ENCODE measurements at regions not wholly inside any gene's neighbourhood (a gene's known extent, or its start where the extent isn't known, plus 50 kb on each side); places are given as distances from the start of the nearest gene placed in this dataset.
"Not testable (repeated sequence)": the region's sequence is repeated elsewhere in the genome, so short reads cannot be mapped to it uniquely, and the experiment has no call there.

DNA sequence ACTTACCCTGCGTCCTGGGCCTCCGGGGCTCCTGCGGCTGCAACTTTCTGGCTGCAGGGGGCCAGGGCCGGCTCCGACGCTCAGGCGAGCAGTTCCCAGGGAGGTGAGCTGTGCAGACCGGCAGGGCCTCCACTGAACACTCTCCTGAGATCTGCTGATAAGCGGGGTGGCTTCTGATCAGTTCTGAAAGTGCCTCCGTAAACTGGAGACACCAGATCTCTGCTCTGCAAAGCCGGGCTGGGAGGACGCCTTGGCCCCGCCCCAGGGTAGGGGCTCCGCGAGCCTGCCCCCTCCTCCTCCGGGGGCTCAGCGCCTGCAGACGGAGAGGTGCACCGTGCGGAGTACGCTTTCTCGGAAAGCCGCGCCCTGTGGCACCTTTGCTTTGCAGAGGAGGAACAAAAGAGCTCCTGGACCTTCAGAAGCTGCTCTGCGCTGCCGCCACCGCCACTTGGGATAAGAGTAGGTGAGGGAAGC lies 141.3 kb upstream of the VKORC1L1 start:
- peak; percentile 23 for DNase-seq (ENCODE audit: low read depth)
- TF ChIP-seq, protein P1, sequence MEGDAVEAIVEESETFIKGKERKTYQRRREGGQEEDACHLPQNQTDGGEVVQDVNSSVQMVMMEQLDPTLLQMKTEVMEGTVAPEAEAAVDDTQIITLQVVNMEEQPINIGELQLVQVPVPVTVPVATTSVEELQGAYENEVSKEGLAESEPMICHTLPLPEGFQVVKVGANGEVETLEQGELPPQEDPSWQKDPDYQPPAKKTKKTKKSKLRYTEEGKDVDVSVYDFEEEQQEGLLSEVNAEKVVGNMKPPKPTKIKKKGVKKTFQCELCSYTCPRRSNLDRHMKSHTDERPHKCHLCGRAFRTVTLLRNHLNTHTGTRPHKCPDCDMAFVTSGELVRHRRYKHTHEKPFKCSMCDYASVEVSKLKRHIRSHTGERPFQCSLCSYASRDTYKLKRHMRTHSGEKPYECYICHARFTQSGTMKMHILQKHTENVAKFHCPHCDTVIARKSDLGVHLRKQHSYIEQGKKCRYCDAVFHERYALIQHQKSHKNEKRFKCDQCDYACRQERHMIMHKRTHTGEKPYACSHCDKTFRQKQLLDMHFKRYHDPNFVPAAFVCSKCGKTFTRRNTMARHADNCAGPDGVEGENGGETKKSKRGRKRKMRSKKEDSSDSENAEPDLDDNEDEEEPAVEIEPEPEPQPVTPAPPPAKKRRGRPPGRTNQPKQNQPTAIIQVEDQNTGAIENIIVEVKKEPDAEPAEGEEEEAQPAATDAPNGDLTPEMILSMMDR (IDR thresholded peaks at IDR 0.05; ENCODE audit: insufficient read depth, low read depth, low read length), result peak; percentile 47
- peak overlapping the region; percentile 45 for H3K4me3 ChIP-seq (ENCODE audit: low read depth, low read length)

DNA sequence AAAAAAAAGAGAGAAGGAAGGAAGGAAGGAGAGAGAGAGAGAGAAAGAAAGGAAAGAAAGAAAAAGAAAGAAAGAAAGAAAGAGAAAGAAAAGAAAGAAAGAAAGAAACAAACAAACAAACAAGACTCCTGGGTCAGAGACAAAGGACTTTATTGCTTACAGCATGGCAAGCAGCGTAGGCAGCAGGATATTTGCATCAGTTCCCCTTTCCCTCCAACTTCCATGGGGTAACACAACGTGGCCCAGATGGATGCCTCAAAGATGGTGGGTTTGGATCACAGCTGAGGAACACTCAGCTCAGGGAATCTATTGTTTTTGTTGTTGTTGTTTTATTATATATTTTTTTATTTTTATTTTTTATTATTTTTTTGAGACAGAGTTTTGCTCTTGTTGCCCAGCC lies 128.5 kb upstream of the VKORC1L1 start:
- no peak overlapping the region for H3K4me3 ChIP-seq (ENCODE audit: low read depth, low read length)
- TF ChIP-seq, protein P1 (IDR thresholded peaks at IDR 0.05; ENCODE audit: insufficient read depth, low read depth, low read length), result no peak
- no peak for DNase-seq (ENCODE audit: low read depth)

DNA sequence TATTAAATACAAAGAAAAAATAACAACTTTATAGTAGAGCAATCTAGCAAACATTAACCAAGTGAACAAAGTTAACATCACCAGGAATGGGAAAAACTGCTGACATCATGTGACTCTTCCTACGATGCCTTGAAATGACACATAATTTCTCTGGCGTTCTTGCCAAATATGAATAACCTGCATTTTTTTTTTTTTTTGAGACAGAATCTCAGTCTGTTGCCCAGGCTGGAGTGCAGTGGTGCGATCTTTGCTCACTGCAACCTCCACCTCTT lies 126.5 kb upstream of the VKORC1L1 start:
- TF ChIP-seq, protein P1 (IDR thresholded peaks at IDR 0.05; ENCODE audit: insufficient read depth, low read depth, low read length), result no peak
- H3K4me3 ChIP-seq (ENCODE audit: low read depth, low read length), result no peak overlapping the region
- peak; percentile 81 for DNase-seq (ENCODE audit: low read depth)

DNA sequence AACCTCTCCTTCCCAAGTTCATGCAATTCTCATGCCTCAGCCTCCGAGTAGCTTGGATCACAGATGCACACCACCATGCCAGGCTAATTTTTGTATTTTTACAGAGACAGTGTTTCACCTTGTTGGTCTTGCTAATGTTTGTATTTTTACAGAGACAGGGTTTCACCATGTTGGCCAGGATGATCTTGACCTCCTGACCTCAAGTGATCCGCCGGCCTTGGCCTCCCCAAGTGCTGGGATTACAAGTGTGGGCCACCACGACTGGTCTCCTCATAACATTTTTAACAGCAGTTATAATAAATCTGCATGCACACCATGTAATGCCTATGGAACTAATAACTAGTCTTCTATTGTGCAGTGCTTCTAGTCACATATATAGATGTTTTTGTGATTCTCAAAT lies 123.8 kb upstream of the VKORC1L1 start:
- DNase-seq (ENCODE audit: low read depth), result no peak
- H3K4me3 ChIP-seq (ENCODE audit: low read depth, low read length), result no peak overlapping the region
- TF ChIP-seq, protein P1 (IDR thresholded peaks at IDR 0.05; ENCODE audit: insufficient read depth, low read depth, low read length), result no peak

DNA sequence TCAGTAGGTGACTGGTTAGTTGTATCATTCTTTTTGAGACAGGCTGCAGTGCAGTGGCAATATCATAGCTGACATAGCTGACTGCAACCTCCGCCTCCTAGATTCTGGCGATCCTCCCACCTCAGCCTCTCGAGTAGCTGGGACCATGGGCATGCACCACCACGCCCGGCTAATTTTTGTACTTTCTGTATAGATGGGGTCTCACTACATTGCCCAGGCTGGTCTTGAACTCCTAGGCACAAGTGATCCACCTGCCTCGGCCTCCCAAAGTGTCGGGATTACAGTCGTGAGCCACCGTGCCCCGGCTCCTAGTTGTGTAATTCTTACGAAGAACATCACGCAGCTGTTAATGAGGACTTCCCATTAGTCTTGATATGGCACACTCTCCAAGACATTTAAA lies 123.4 kb upstream of the VKORC1L1 start:
- no peak overlapping the region for H3K4me3 ChIP-seq (ENCODE audit: low read depth, low read length)
- TF ChIP-seq, protein P1 (IDR thresholded peaks at IDR 0.05; ENCODE audit: insufficient read depth, low read depth, low read length), result no peak

DNA sequence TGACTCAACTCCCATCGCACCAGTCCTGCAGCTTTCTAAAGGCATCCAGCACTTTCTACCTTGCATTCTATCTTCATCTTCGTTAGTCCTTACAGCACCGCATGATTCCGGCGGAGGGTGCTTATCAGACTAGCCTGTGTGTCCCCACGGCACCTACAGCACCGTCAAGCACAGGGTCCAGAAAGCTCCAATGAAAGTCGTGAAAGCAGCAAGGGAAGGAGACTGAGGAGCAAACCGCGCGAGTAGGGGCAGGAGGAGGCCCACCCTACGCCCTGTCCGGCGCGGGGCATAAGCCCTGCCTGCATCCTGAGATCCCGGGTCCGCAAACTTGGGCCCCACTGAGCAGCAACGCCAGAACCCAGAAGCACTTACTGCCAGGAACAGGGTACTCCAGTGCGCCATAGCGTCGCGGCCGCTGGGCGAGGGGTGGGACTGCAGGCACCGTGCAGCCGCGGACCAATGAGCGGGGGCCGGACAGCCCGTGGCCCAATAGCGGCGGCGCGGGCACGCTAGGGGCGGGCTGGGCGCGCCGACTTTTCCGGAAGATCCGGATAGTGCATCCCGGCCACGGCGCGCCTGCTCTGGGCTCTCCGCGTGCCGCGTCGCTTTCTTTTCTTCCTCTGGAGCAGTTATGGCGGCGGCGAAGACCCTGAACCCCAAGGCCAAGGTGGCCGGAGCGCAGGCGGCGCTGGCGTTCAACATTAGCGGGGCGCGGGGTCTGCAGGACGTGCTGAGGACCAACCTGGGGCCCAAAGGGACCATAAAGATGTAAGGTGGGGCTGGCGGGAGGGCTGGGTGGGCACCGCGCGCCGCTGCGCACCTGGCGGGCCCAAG lies 122.1 kb upstream of the VKORC1L1 start:
- TF ChIP-seq, protein P1 (IDR thresholded peaks at IDR 0.05; ENCODE audit: insufficient read depth, low read depth, low read length), result no peak
- DNase-seq (ENCODE audit: low read depth), result peak; percentile 90
- H3K4me3 ChIP-seq (ENCODE audit: low read depth, low read length), result peak overlapping the region; percentile 97

More for the DNA sequence above, 123.4 kb upstream of the VKORC1L1 start:
- DNase-seq (ENCODE audit: low read depth), result no peak

DNA sequence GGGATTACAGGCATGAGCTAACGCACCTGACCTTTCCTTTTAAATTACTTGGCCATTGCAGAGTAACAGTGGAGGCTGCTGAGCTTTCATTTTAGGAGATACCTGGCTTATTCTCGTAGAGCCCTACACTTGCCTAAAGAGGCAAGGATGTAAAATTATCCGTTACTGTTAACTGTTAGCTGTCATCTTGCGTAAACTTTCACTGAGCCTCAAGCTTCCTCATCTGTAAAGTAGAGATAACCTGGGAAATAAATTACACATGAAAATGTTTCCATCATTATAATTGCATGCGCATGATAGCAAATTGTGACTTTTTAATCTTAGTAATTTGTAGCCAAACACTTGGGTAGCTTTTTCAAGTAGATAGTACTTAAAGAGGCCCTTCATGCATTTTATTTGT lies 118.8 kb upstream of the VKORC1L1 start:
- not testable (repeated sequence) for DNase-seq (ENCODE audit: low read depth); H3K4me3 ChIP-seq (ENCODE audit: low read depth, low read length)

DNA sequence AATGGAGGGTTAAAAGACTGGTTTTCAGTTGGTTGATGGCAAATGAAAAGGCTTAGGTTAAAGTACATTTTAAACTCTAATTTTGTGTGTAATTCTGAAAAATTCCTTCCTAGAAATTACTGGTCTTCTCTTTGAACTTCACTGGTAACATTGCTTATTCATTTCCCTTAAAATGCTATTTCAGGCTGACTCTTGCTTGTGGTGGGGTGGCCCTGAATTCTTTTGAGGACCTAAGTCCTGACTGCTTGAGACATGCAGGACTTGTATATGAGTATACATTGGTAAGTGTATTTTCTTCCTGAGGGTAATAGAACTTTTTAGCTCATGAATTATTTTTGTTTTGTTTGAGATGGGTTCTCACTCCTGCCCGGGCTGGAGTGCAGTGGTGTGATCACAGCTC lies 113.9 kb upstream of the VKORC1L1 start:
- DNase-seq (ENCODE audit: low read depth), result not testable (repeated sequence)

DNA sequence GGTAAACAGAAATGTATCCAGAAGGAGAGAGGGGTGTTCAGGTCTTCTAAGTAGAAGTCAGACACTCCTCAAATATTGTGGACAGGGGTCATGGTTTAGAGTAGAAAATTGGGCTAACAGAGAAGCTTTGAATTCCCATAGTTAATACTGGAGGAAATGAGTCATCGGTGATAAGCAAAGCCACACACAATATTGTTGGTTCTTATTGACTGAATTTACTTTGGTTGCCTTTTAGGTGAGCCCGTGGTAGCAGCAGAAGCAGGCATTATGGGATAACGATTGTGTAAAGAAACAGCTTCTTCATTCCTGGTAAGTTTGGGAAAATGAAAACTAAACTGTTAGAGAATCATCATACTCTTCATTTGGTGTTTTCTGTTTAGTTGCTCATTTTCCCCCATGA lies 110.2 kb upstream of the VKORC1L1 start:
- H3K4me3 ChIP-seq (ENCODE audit: low read depth, low read length), result not testable (repeated sequence)
- DNase-seq (ENCODE audit: low read depth), result peak; percentile 55

More for the DNA sequence above, 113.9 kb upstream of the VKORC1L1 start:
- not testable (repeated sequence) for H3K4me3 ChIP-seq (ENCODE audit: low read depth, low read length)

DNA sequence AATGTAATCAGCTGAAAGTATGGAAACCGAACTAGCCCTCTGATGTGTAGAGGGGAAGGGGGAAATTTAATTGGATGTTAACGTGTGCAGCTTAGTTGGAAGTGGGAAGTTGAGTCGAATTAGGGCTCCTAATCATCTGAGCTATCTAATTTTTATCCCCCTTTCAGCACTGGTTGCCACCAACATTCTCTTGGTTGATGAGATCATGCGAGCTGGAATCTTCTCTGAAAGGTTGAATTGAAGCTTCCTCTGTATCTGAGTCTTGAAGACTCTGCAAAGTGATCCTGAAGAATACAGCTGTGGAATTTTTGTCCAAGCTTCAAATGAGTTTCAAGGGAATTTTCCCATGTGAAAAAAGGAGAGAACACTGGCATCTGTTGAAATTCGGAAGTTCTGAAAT lies 109.8 kb upstream of the VKORC1L1 start:
- not testable (repeated sequence) for H3K4me3 ChIP-seq (ENCODE audit: low read depth, low read length); DNase-seq (ENCODE audit: low read depth)

DNA sequence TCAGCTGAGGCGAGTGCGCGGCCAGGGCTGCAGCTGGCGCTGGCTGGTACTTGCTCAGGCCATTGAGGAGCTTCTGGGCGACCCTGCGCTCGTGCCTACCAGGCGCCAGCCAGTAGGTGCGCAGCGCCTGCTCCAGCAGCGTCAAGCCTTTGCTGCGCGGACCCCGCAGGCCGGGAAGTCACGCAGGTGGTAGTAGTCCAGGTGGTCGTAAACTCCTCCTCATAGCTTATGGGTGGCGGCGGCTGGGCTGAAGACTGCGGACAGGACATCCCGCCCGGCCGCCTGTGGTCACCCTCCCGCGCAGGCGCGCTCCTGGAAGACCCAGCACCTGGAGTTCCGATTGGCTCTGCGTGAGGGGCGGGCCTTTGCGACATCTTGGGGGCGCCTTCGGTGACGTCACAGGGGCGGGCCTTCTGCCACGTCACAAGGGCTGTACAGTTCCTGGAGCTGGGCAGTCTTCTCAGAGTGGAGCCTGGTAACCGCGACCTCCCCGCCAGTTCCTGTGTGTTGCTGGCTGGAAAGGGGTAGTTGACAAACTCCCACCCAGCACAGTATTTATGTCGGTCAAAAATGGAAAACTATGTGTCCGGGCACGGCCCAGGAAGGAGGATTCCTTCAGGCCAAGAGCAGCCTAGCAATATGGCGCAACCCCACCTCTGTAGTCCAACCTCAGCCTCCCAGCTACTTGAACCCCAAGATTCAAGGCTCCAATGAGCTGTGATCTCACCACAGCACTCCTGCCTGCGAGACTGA lies 102.2 kb upstream of the VKORC1L1 start:
- peak; percentile 93 for DNase-seq (ENCODE audit: low read depth)

More for the DNA sequence above, 102.2 kb upstream of the VKORC1L1 start:
- peak overlapping the region; percentile 87 for H3K4me3 ChIP-seq (ENCODE audit: low read depth, low read length)
